MV-4-11 (cell line): ENCODE measurements at regions not wholly inside any gene's neighbourhood (a gene's known extent, or its start where the extent isn't known, plus 50 kb on each side); places are given as distances from the start of the nearest gene placed in this dataset.
"Not testable (repeated sequence)": the region's sequence is repeated elsewhere in the genome, so short reads cannot be mapped to it uniquely, and the experiment has no call there.

Source experiments
- DNase-seq: peaks from one replicate; lab custom pipeline; 2025; lab: John Stamatoyannopoulos, UW

DNA sequence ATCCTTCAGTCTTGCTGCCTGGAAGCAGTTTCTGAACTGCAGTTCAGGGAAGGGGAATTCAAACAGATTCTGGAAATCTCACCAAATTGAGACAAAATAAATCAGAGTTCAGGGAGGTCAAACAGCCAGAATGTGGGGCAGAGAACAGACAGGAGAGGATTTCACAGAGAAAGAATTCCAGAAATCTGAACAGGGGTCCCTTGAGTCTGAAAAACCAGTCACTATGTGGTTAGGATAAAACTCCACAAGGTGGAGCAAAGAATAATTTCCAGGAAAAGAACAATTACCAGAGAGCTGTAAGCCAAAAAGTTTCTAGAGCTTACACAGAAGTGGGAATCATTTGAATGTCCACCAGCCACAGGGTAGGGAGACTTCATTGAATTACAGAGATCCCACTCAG lies 84.7 kb downstream of the URB2 start:
- DNase-seq = no peak

DNA sequence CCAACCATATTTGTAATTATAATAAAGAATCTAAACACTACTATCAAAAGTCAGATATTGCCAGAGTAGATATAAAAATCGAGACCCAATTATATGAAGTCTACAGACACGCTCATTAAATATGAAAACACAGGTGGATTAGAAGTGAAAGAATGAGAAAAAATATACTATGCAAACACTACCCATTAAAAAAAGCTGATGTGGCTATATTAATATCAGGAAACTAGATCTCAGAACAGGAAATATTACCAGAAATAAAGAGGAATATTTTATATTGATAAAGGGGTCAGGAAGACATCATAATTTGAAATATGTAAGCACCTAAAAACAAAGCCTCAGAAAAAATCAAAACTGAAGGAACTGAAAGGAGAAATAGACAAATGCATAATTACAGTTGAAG lies 88.3 kb downstream of the URB2 start:
- no peak for DNase-seq

DNA sequence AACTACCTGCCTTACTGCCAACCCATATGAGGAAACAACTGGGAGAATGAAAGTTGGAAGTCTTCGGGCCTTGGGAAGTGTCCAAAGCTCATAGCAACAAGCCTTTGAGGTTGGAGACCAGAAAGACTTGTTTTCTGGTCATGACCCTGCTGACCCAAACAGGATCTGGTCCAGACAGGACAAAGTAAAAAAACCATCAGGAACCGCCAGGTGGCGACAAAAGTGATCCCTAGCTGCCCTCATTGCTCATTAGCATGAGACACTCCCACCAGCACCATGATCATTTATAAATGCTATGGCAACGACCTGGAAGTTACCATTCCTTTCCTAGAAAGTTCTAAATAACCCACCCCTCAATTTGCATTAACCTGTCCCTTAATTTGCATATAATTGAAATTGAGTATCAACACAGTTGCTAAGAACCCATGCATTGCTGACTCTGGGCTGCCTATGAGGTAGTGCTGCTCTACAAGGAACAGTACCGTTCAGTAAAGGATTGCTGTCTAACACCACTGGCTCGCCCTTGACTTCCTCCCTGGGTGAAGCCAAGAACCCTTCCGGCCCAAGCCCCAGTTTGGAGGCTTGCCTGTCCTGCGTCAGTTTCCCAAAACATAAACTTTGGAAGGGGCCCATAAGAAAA lies 89.0 kb downstream of the URB2 start:
- no peak for DNase-seq

DNA sequence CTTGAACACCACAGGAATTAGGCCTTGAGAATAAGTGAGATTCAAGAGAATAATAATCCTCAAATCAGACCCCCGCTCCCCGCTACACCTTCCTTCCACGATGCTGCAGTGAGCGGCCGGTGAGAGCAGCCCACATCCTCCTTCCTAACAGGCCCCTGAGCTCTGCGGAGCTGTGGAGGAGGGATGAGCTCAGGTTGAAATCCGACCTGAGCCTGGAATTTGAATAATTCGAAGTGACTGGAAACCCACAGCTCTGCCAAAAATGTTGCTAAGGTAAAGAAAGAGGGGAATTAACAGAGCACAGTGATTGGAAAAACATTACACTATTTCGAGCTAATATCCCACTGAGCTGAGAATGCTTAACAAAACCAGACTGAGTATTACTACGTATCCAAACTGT lies 90.0 kb downstream of the URB2 start:
- no peak for DNase-seq

DNA sequence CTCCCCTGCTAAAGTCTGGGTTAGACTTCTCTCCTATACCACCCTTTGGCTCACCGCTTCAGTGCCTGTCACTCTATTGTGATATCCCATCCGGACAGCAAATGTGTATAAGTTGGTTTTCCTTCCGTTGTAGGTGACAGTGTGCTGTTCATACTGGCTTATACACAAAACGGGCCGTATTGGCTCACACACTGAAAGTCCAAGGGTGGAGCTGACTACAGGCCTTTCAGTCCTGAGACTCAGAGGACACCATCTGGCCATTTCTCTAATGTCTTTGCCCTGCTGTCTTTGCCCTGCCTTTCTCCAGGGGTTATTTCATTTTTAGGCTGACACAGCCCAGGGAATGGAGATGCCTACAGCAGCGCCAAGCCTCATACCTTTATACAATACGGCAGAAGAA lies 90.7 kb downstream of the URB2 start:
- DNase-seq = no peak

DNA sequence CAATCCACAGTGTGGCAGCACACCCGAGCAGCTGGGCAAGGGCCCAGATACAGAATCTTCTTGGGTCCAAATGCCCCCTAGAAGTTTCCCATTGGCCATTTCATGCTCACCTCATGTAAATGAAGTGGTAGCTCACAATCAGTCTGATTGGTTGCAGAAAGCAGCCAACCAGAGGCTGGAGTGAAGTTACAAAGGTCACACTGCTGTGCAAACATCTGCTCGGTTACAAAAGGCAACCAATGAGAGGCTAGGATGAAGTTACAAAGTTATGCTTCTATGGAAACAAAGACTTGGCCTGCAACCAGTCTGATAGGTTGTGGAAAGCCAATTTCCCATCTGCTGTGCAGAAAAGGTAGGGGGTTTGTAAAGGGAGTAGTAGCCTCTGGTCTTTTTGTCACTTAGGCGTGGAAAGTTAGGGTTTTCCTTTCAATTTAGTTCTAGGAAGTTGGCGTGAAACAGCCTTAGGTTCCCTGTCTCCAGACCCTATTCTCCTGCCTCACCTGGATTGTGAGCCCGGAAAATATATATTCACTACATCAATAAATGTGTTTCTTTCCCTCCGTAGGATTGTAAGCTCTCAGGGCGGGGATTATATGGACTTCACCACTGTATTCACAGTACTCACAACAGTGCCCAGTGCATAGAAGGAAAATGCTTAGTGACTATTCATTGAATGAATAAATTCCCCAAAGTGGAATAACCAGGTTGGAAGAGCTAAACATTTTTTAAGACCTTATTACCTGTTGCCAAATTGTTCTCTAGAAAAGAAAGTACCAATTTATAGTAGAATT lies 91.9 kb downstream of the URB2 start:
- DNase-seq = no peak

DNA sequence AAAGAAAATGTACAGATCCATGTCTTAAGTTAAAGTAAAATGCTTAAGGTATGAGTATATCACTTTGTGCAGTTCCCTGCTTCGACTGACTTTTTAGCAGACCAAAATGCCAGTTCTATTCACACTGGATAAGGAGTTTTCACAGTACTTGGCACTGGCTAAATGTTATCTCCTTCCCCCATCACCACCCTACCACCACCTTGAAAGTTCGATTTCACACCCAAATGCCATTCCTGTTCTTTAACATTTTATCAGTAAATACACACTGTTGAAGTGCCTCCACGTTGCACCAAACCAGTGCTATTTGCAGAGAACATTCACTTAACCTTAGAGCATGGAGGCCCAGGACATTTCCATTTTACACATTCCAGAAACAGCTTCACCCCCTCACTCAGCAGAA lies 100.0 kb downstream of the URB2 start:
- no peak for DNase-seq

DNA sequence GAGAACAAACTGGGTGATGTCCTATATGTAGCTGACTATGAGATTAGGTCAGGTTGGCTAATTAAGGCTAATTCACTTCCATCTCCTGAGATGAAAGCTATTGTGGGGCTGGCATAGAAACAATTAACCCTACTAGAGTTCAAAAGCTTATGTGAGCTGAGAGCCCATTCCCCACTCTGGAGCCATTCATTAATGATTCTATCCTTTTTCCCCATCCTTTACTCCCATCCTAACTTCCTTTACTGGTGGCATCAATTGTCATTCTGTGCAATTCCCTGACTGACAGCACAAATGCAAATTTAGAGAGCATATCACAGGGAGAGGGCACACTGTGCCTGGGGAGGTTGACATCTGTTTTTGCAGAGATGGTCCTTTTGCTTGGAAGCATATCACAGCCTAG lies 103.9 kb downstream of the URB2 start:
- no peak for DNase-seq

DNA sequence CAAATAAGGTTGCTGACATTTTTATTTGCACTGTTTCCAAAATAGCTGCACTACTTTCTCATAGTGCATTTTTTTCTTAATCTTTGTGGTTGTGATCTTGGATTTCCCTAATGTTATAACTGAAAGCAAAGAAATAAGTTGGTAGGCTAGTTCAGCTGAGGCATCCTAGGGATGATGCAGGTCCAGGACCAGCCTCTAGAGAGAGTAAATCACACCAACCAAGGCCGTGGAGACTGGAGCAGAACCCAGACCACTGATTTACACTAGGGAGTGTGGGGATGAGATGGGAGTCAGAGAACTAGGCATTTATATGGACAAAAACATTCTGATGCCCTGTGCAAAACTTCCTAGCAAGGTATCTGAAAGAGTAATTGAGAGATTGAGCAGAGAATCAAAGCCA lies 104.5 kb downstream of the URB2 start:
- DNase-seq = no peak

DNA sequence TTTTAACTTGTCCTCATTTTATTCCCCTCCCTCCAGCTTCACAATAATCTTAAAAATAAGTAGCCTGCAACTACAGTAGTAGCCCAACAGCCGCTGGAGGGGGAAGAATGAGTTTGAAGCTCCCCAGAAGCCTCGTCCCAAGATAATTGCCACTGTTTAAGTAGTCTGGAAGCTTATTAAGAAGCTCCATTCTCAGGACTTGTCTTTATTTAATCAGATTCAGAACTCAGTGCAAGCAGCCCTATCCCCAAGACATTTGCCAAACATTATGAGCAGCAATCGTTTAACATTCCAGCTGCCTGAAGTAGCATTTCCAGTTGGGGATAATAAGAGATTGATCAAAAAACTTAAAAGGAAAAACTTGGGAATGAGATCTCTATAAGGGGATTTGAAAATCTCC lies 106.0 kb downstream of the URB2 start:
- DNase-seq = no peak

DNA sequence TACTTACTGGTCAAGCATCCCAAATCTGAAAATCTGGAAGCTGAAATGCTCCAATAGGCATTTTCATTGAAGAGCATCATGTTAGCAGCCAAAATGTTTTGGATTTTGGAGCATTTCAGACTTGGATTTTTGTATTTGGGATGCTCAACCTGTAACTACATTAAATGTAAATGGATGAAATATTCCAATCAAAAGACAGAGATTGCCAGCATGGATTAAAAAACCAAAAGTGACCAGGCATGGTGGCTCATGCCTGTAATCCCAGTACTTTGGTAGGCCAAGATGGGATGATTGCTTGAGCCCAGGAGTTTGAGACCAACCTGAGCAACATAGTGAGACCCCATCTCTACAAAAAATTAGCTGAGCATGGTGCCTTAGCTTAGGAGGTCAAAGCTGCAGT lies 110.3 kb downstream of the URB2 start:
- DNase-seq = no peak

DNA sequence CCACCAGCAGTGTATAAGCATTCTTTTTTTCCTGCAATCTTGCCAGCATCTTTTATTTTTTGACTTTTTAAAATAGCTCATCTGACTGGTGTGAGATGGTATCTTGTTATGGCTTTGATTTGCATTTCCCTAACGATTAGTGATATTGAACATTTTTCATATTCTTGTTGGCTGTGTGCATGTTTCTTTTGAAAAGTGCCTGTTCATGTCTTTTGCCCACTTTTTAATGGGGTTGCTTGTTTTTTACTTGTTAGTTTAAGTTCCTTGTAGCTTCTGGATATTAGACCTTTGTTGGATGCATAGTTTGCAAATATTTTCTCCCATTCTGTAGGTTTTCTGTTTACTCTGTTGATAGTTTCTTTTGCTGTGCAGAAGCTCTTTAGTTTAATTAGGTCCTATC lies 116.6 kb downstream of the URB2 start:
- not testable (repeated sequence) for DNase-seq

DNA sequence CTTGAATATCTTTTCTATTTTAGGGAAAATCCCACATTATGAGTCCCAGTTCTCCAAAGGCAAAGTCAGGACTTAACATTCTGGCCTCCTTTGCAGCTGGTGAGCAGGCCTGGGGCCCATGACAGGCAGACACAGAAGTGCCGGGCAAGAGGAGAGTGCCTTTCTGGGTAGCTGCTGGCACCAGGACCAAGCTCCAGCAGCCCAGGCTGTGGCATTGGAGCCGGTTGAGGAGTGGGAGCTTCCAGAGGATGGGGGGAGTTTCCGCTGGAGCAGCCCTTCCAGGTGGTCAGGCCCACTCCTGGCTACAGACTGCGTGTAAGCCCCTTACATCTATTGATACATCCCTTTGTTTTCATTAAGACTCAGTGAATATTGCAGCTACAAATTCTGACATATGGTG lies 123.9 kb downstream of the URB2 start:
- no peak for DNase-seq

DNA sequence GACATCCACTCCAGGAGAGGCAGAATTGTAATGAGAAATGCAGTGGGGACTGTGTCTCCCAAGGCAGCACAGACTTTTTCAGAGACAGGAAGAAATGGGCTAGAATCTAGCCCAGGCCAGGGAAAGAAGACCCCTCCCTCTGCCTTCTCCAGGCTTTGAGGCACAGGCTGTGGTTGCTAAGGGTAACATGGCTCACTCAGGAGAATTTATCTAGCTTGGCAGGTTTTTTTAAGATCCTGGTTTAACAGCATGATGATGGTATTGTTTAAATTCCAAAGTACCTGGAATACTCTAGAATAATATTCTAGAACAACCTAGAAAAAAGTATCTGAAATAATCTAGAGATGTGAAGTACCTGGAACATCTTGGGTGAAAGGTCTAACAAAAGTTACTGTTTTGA lies 125.6 kb downstream of the URB2 start:
- no peak for DNase-seq

DNA sequence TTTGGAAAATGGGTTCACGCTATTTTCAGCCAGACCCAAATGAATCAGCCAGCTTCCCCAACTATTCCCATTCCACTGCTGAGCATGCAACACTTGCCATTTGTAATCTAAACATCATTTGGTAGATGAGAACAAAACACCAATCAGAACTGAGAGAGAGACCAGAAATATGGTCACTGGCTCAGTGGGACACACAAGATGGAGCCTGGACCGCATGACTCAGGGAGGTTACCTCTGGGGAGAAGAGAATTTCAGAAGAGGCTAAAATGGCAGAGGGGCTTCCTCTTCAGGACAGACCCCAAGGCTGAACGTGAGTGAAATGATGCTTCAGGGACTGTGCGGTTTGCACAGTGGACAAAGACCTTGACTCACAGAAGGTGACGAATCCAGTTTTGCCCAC lies 126.6 kb downstream of the URB2 start:
- DNase-seq = no peak

DNA sequence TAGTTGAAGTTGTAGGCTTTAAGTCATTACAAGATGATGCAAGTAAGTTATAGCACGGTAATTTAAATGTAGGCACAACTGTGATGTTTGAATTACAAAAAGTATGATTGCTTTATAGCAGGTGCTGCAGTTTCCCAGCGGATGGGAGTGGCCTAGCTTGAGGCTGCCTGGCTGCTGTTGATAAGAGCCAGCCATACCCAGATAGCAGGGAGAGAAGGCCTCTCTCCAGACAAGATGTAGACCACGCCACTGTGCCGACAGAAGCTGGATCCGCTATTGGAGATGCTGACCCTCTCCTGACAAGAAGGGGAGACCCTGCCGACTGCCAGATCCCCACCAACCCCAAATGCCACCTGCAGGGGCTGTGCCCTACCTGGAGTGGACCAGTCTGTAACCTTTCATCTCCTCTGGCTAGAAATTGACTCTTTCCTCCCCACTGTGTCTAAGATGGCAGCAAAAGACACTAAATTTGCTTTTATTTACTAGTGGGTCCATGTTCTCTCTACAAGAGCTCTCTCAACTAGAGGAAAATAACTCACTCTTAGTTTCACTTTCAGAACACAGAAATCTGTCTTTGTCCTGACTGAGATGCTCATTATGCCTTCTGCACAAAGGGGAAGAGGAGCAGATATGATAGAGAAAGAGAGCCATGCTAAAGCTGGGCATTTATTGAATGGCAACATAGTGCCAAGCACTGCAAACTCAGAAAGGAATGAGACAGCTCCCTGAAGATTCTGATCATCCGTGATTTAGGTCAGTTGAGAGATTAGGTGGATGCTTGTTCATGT lies 127.9 kb downstream of the URB2 start:
- no peak for DNase-seq

DNA sequence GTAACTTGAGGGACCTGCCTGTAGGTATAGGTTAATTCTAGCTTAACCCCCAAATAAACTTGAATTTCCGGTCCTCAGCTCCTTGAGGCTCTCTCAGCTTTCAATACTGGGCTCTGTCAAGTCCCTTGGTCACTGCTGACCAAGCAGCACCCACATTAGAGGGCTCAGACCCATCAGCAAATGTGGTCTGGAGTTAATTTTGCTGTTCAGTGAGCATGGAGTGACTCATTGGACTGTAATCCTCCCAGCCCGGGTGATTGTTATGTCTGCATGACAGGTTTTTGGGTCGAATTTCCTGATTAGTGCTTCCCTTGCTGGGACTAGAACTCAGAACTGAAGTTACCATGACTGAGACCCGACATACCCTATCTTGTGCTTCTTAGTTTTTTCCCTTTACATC lies 130.6 kb downstream of the URB2 start:
- no peak for DNase-seq

DNA sequence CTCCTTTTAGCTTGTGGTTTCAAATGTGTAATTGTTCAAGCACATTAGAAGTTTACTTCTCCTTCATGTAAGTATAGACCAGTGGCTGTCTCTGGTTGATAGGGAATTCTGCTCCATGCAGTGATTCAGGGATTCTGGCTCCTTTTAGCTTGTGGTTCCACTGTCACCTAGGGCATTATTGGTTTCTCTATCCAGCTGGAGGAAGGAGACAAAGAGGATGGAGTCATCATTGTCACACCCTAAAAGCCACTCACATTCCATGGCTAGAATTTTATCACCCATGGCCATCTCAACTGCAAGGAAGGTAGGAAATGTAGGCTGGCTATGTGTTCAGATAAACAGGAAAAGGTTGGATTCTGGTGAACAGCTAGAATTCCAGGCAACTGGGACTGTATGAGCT lies 131.2 kb downstream of the URB2 start:
- DNase-seq = no peak

DNA sequence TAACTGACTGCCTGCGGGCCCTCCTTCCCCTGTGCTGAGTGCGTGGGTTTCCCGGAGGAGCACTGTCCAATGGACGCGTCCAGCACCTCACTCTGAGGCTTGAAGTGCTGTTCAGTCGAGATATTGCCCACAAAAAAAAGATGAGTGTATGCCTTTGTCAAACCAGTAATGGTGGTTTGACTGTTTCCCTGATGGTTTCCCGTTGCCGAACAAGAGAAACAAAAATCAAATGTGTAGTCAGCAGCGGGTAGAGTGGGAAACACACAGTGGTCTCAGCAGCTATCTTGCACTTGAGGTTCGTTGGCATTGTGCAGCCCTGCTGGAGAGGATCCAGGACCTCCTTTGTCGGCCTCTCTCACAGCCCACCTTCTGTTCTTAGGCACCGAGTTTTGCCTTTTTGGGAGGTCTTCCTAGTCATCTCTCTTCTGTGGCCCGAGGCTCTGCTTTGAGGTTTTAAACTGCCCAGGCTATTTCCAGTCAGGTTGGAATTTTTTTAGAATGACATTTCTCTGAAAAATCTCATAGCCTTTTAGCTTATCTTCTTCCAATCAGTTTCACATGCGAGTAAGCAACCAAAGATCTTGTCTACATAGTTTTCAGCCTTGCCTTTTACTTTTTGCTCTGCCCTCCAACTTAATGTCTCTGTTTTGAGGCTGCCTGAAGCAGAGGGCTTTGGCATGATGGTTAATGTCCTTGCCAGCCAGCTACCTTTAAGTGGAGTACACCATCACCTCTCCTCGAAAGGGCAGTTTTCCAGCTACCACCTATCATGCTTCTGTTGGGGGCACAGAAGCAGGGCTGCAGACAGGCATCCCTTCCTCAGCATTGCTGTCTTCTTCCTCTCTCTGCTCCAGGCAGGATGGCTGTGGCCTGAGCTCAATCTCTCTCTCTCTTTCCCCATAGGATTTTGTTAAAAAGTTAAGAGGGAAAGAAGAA lies 132.3 kb downstream of the URB2 start:
- DNase-seq = no peak

DNA sequence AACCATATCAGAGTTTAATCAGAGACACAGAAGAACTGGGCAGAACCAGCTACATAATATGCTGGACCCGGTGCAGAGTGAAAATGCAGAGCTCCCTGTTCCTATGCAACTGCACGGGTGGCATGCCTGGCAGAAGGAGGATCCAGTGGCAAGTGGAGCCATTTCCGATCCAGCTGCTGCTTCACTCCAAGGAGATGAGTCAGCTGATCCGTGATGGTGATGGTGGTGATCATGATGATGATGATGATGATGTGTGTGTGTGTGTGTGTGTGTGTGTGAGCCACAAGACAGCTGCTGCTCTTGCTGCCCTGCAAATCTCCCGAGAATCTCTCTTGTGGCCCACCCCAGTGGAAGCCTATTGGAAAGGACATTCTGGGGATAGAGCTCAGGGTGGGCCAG lies 133.0 kb downstream of the URB2 start:
- DNase-seq = no peak

DNA sequence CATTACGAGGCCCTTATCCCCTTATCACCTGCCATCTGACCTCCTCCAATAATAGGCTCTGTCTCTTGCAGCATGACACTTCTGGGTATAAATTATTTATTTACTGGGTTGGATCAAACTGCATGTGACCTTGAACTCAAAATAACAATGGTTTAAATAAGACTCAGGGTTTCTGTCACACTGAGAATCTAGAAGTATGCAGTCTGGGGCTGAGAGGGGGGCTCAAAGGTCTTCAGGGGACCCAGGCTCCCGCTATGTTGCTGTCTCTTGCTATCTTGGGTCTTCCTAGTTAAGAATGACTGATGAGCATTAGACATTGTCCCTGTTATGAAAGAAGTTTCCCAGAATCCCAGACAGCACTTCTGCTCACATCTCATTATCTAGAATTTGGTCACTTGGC lies 133.5 kb downstream of the URB2 start:
- no peak for DNase-seq

DNA sequence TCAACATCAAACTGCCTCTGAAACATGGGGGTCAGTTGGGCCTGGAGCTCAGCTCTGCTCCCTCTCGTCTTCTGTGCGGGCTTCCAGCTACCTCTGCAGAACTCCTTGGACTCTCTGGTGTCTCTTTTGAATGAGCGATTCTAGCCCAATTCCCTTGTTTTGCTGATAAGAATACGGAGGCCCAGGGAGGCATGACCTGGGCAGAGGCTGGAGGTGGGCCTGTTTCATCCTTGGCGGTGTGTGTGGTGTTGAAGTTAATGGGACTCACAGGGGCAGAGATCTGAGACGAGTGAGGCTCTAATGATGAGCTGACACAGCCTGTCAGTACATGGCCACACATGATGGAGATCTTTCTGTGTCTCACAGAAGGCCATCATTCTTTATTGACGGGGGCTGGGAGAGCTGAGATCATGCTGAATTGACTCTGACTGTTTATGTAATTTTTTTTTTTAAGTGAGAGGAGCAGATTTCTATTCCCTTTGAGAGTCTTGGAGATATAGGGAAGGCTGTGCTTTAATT lies 134.5 kb downstream of the URB2 start:
- DNase-seq = no peak
